ENCODE measurements at regions not wholly inside any gene's neighbourhood (a gene's known extent, or its start where the extent isn't known, plus 50 kb on each side); places are given as distances from the start of the nearest gene placed in this dataset.

DNA sequence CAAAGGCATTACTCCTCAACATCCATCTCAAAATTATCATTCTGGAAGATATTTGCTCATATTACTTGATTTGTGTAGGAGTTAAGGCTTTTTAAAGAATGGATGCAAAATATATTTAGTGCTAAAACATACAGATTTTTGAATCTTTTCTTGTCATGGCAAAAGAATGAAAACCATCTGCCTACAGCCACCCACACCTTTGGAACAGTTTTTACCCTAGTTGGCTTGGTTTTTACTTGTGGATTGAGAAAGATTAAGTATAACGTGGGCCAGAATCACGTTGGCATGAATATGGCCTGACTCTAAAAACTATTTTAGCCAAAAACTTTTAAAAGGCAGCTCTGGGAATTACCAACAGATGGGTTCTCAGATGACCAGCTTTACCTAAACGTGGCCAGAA, 128.2 kb downstream of the SPAG6 start:
- no peak overlapping the region for H3K4me3 ChIP-seq (ENCODE audit: low read depth in 2 of 2, low read length in 2 of 2)
- in situ Hi-C loops (cut with HindIII; ENCODE audit: low pct_unique_long_range_greater_than_20kb, low sequenced_read_pairs): no loop called here
- H3K9me3 ChIP-seq (ENCODE audit: control insufficient read depth, insufficient read depth, low read depth, low read length): no peaks in the 10 kb centered on the region
- H3K4me1 ChIP-seq (ENCODE audit: control insufficient read depth, insufficient read depth, low read length): no peaks in the 10 kb centered on the region
- no peaks in the 10 kb centered on the region for H3K36me3 ChIP-seq (ENCODE audit: control insufficient read depth, insufficient read depth, low read length)
- TF ChIP-seq POLR2AphosphoS5 (IDR thresholded peaks at IDR 0.05; ENCODE audit: low read depth, low read length) (no peak), SIN3A (IDR thresholded peaks at IDR 0.05; ENCODE audit: borderline replicate concordance, insufficient read depth, low read depth, low read length) (no peak), TCF7L2 (IDR thresholded peaks at IDR 0.05; ENCODE audit: low read depth, low read length) (no peak)
- TF ChIP-seq, protein P1, sequence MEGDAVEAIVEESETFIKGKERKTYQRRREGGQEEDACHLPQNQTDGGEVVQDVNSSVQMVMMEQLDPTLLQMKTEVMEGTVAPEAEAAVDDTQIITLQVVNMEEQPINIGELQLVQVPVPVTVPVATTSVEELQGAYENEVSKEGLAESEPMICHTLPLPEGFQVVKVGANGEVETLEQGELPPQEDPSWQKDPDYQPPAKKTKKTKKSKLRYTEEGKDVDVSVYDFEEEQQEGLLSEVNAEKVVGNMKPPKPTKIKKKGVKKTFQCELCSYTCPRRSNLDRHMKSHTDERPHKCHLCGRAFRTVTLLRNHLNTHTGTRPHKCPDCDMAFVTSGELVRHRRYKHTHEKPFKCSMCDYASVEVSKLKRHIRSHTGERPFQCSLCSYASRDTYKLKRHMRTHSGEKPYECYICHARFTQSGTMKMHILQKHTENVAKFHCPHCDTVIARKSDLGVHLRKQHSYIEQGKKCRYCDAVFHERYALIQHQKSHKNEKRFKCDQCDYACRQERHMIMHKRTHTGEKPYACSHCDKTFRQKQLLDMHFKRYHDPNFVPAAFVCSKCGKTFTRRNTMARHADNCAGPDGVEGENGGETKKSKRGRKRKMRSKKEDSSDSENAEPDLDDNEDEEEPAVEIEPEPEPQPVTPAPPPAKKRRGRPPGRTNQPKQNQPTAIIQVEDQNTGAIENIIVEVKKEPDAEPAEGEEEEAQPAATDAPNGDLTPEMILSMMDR (IDR thresholded peaks at IDR 0.05): no peak
- TF ChIP-seq, protein P2, sequence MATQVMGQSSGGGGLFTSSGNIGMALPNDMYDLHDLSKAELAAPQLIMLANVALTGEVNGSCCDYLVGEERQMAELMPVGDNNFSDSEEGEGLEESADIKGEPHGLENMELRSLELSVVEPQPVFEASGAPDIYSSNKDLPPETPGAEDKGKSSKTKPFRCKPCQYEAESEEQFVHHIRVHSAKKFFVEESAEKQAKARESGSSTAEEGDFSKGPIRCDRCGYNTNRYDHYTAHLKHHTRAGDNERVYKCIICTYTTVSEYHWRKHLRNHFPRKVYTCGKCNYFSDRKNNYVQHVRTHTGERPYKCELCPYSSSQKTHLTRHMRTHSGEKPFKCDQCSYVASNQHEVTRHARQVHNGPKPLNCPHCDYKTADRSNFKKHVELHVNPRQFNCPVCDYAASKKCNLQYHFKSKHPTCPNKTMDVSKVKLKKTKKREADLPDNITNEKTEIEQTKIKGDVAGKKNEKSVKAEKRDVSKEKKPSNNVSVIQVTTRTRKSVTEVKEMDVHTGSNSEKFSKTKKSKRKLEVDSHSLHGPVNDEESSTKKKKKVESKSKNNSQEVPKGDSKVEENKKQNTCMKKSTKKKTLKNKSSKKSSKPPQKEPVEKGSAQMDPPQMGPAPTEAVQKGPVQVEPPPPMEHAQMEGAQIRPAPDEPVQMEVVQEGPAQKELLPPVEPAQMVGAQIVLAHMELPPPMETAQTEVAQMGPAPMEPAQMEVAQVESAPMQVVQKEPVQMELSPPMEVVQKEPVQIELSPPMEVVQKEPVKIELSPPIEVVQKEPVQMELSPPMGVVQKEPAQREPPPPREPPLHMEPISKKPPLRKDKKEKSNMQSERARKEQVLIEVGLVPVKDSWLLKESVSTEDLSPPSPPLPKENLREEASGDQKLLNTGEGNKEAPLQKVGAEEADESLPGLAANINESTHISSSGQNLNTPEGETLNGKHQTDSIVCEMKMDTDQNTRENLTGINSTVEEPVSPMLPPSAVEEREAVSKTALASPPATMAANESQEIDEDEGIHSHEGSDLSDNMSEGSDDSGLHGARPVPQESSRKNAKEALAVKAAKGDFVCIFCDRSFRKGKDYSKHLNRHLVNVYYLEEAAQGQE (IDR thresholded peaks at IDR 0.05; ENCODE audit: insufficient read depth in 1 of 2, low read depth in 2 of 2, low read length in 1 of 2): no peak
- ATAC-seq (no peak), DNase-seq (ENCODE audit: low read depth, low spot score) (no peak)
- ChIA-PET POLR2A (no interaction called here), CTCF (no interaction called here)
- no peak overlapping the region for H3K27ac ChIP-seq (ENCODE audit: low read length)
- BruUV-seq (replicated peaks): no TSS peak
- intact Hi-C loops (cut with micrococcal nuclease; ENCODE audit: unreplicated experiment): no loop called here
- H3K27me3 ChIP-seq (ENCODE audit: control insufficient read depth, insufficient read depth, low read length): peaks cover 26% of the 10 kb centered on the region

DNA sequence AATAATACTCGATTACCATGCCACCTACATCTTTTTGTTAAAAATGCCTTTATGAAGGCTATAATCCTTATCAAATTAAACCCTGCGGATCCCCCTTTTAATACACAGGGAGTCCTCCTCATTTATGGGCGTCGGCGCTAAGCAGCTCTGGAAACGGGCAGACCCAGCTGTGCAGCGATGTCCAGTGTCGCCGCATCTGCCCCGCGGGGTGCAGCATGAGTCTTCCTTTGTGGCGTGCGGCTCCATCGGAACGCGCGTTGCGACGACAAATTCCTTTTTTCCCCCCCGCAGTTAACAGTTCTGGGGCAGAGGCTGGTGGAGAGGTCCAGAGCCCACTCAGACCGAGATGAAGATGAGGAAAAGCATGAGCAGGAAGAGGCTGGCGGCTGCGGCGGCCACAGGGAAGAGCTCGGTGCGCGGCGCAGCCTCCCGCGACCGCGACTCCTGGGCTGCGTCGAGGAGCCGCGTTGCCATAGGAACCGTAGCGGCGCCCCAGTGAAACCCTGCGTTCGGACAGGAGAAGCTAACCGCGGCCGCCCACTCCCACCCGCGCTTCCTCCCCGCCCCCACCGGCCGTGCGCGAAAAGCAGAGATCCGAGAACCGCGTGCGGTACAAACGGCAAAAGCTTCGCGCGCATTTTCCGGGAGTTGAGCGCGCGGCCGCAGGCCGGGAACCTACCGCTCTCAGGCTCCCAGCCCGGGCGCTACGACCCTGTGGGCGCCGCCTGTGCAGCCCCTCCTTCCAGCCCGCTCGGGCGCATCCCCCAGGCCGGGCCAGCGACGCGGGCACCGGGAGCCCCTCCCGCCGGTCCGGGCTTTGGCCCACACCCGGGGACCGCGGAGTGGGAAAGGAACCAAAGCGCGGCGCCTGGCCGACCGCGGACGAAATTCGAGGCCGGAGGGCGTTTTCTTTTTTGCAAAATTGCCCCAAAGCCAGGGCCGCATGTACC, 130.6 kb downstream of the SPAG6 start:
- in situ Hi-C loops (cut with HindIII; ENCODE audit: low pct_unique_long_range_greater_than_20kb, low sequenced_read_pairs): no loop called here
- Histone ChIP-seq H3K4me1 (ENCODE audit: control insufficient read depth, insufficient read depth, low read length) (no peaks in the 10 kb centered on the region), H3K9me3 (ENCODE audit: control insufficient read depth, insufficient read depth, low read depth, low read length) (no peaks in the 10 kb centered on the region), H3K4me3 (ENCODE audit: low read depth in 2 of 2, low read length in 2 of 2) (peak overlapping the region; percentile 32 to 57), H3K27ac (ENCODE audit: low read length) (no peak overlapping the region), H3K36me3 (ENCODE audit: control insufficient read depth, insufficient read depth, low read length) (no peaks in the 10 kb centered on the region), H3K27me3 (ENCODE audit: control insufficient read depth, insufficient read depth, low read length) (peaks cover 23% of the 10 kb centered on the region)
- CTCF ChIA-PET: no interaction called here
- intact Hi-C loops (cut with micrococcal nuclease; ENCODE audit: unreplicated experiment): no loop called here
- ATAC-seq (peak; percentile 63), DNase-seq (ENCODE audit: low read depth, low spot score) (no peak)
- POLR2A ChIA-PET: no interaction called here
- TF ChIP-seq TCF7L2 (IDR thresholded peaks at IDR 0.05; ENCODE audit: low read depth, low read length): no peak
- TF ChIP-seq, protein P1 (IDR thresholded peaks at IDR 0.05): no peak
- no peak for TF ChIP-seq POLR2AphosphoS5 (IDR thresholded peaks at IDR 0.05; ENCODE audit: low read depth, low read length)
- TF ChIP-seq, protein P2 (IDR thresholded peaks at IDR 0.05; ENCODE audit: insufficient read depth in 1 of 2, low read depth in 2 of 2, low read length in 1 of 2): no peak
- no peak for TF ChIP-seq SIN3A (IDR thresholded peaks at IDR 0.05; ENCODE audit: borderline replicate concordance, insufficient read depth, low read depth, low read length)
- no TSS peak for BruUV-seq (replicated peaks)

All from Panc1 (cell line).